ENCODE measurements at regions not wholly inside any gene's neighbourhood (a gene's known extent, or its start where the extent isn't known, plus 50 kb on each side); places are given as distances from the start of the nearest gene placed in this dataset.
"Not testable (repeated sequence)": the region's sequence is repeated elsewhere in the genome, so short reads cannot be mapped to it uniquely, and the experiment has no call there.

- no peak for DNase-seq (ENCODE audit: low read depth in 2 of 2)
Observed at GRCh38 chr9:129457325-129457779, 163.5 kb downstream of the C9orf50 start.

GRCh38 chr9:129456549-129457324 is 164.2 kb downstream of the C9orf50 start:
- DNase-seq (ENCODE audit: low read depth in 2 of 2) = no peak

- no peak for DNase-seq (ENCODE audit: low read depth in 2 of 2)
Observed at GRCh38 chr9:129455151-129455995, 165.5 kb downstream of the C9orf50 start.

GRCh38 chr9:129454467-129455067 is 166.3 kb downstream of the C9orf50 start:
- DNase-seq (ENCODE audit: low read depth in 2 of 2) = no peak

- DNase-seq (ENCODE audit: low read depth in 2 of 2) = no peak
Observed at GRCh38 chr9:129453734-129454133, 167.2 kb downstream of the C9orf50 start.

- no peak for DNase-seq (ENCODE audit: low read depth in 2 of 2)
Observed at GRCh38 chr9:129451669-129452068, 169.2 kb downstream of the C9orf50 start.

GRCh38 chr9:129451089-129451656 is 169.7 kb downstream of the C9orf50 start:
- no peak for DNase-seq (ENCODE audit: low read depth in 2 of 2)

GRCh38 chr9:129449066-129449465 is 171.8 kb downstream of the C9orf50 start:
- no peak for DNase-seq (ENCODE audit: low read depth in 2 of 2)

GRCh38 chr9:129446828-129447550 is 173.9 kb downstream of the C9orf50 start:
- DNase-seq (ENCODE audit: low read depth in 2 of 2) = no peak

GRCh38 chr9:129445794-129446306 is 175.1 kb downstream of the C9orf50 start:
- DNase-seq (ENCODE audit: low read depth in 2 of 2) = no peak

GRCh38 chr9:129443515-129444164 is 177.3 kb downstream of the C9orf50 start:
- not testable (repeated sequence) for DNase-seq (ENCODE audit: low read depth in 2 of 2)

- no peak for DNase-seq (ENCODE audit: low read depth in 2 of 2)
Observed at GRCh38 chr9:129442803-129443511, 177.9 kb downstream of the C9orf50 start.

GRCh38 chr9:129441852-129442251 is 179.0 kb downstream of the C9orf50 start:
- no peak for DNase-seq (ENCODE audit: low read depth in 2 of 2)

GRCh38 chr9:129440435-129441186 is 180.3 kb downstream of the C9orf50 start:
- DNase-seq (ENCODE audit: low read depth in 2 of 2) = no peak

GRCh38 chr9:129439242-129439641 is 181.7 kb downstream of the C9orf50 start:
- DNase-seq (ENCODE audit: low read depth in 2 of 2) = no peak

GRCh38 chr9:129437626-129438323 is 183.1 kb downstream of the C9orf50 start:
- no peak for DNase-seq (ENCODE audit: low read depth in 2 of 2)

GRCh38 chr9:129436751-129437625 is 183.9 kb downstream of the C9orf50 start:
- no peak for DNase-seq (ENCODE audit: low read depth in 2 of 2)
